NB4 (cell line): ENCODE measurements at regions not wholly inside any gene's neighbourhood (a gene's known extent, or its start where the extent isn't known, plus 50 kb on each side); places are given as distances from the start of the nearest gene placed in this dataset.

Experiments used
- CTCF ChIP-seq: IDR thresholded peaks from one replicate; pipeline ENCODE4 v1.5.1; 2012; ENCODE audit warnings: low read depth, low read length
- MYC ChIP-seq: IDR thresholded peaks from 2 replicates; pipeline ENCODE4 v1.6.1; 2011; ENCODE audit warnings: low read depth, low read length
- POLR2A ChIP-seq: IDR thresholded peaks from 2 replicates; pipeline ENCODE4 v1.6.1; 2011; ENCODE audit warnings: mild to moderate bottlenecking; ENCODE audit not compliant: insufficient read length; ENCODE audit errors: extremely low read depth

DNA sequence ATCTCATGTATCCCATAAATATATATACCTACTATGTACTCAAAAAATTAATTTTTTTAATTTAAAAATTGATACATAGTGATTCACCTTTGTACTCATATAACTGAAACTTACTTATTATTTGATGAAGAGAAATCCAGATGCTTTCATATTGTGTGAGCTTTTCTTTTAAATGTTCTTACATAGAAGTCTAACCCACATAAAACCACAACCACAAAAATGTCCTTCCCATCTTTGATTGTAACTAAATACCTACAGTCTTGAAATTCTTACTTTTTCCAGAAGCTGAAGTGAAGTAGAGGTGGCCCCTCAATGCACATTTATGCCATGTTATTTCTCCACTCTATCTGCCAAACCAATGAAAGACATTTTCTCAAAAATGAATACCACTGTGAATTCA is 117.9 kb upstream of the COL5A2 start:
- no peak for TF ChIP-seq CTCF
- TF ChIP-seq MYC: no peak
- TF ChIP-seq POLR2A: no peak
